HG03571 (cell line): ENCODE measurements at regions not wholly inside any gene's neighbourhood (a gene's known extent, or its start where the extent isn't known, plus 50 kb on each side); places are given as distances from the start of the nearest gene placed in this dataset.

Experiments
- ATAC-seq: cut with Tn5 transposase; IDR thresholded peaks from one replicate; pipeline ENCODE4 v1.9.1; 2021; ENCODE audit not compliant: unreplicated experiment

- ATAC-seq: no peak
Observed at GRCh38 chr18:8942909-8943545, 159.5 kb upstream of the NDUFV2 start.

DNA sequence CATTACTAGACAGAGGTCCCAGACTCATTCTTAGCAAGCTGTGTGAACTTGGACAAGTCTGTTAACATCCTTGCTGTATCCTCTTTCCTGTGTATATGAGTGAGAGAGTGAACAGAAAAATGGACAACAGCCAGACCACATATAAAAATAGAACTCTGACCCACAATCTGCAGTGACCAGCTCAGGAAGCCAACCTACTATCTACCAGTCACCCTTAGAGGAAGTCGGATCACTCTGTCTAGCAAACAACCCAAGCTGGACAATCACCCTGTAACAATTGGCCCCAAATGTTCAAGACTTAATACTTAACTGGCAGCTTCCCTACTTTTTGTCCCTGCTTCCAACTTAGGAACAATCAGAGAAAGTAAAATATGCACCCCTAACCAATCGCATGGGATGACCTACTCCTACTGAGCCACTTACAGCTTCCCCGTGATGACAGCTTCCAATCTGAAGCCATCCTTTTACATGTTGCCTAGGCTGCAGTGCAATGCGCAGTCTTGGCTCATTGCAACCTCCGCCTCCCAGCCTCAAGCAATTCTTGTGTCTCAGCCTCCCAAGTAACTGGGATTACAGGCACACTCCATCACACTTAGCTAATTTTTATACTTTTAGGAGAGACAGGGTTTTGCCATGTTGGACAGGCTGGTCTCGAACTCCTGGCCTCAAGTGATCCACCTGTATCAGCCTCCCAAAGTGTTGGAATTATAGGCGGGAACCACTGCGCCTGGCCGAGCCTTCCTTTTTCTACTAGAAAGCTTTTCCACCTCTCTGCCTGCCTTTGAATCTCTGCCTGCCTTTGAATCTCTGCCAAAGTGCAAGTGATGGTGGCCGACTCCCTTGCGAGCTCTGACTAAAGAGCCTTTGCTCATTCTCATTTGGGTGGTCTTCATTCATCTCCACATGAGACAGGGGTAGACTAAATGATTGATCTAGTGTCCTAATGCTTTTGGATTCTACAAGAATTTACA lies 158.3 kb upstream of the NDUFV2 start:
- ATAC-seq: no peak

- ATAC-seq: no peak
Observed at GRCh38 chr18:8944871-8945245, 157.6 kb upstream of the NDUFV2 start.

DNA sequence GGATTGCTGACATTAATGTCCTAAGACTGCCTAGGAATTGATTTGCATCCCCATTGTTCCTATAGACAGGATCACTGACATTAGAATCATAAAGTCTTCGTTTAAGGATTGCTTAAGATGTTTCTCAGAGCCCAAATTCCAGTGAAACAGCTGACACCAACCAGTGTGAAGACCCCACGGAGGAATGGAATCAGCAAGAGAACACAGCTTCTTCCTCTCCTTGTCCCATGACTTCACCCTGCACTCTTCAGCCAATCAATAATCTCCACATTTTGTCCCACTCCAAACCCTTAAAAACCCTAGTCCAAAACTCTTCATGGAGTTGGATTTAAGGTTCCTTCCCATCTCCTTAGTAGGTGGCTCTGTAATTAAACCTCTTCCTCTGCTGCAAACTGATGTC lies 157.0 kb upstream of the NDUFV2 start:
- ATAC-seq: no peak

GRCh38 chr18:8946066-8946838 lies 156.2 kb upstream of the NDUFV2 start:
- no peak for ATAC-seq

DNA sequence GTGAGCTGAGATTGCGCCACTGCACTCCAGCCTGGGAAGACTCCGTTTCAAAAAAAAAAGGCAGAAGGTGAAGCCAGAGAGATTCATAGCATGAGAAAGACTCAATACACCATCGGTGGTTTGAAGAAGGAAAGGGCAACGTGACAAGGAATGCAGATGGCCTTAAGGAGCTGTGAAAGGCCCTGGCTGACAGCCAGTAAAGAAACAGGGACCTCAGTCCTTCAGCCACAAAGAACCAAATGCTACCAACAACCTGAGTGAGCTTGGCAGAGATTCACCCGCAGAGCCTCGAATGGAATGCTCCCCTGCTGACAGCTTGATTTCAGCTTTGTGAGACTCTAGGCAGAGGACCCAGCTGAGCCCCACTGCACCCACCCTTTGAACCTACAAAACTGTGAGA lies 154.9 kb upstream of the NDUFV2 start:
- ATAC-seq: no peak

DNA sequence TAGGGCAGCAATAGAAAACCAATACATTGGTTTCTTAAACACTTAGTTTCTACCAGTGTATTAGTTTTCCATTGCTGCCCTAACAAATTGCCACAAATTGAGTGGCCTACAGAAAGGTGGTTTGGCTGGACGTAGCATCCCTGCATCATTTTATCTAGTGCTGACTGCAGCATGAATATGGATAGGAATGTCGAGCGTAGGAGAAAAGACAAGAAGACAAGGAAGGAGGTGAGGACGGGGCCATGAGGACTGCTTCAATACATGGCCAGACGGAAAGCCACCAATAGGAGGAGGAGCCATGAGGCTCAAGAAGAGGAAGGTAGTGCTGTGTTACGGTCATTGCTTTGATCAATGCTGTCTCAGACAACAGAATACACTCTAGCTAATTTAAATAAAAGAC lies 154.5 kb upstream of the NDUFV2 start:
- ATAC-seq: no peak

DNA sequence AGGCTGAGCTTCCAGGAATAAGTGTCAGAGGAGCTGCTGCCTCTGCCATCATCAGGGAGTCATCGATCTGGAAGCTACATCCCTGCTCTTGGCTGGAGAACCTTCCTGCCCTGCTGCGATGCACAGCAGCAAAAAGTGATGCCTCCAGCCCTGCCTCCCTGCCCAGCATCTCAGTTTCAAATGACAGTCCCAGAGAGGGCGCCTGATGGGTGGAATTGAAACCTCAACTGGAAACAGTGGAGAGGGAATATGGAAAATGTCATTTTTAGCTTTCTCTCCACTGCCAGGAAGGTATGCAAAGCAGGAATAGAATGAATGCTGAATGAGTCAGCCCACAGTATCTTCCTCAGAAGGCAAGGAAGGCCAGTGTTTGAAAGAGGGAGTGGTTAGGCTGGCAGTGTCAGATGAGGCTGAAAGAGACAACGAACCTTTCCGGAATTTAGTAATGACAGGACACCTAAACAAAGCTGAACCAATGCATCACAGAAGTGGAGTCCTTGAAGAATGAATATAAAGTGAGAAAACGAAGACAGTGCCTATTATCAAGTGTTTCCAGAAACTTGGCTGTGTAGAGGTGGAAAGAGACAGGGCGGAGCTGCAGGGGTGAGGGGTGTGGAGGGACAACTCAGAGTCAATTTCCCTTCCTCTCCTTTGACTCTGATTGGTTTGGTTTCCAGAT lies 153.9 kb upstream of the NDUFV2 start:
- no peak for ATAC-seq

- no peak for ATAC-seq
Observed at GRCh38 chr18:8949206-8949605, 153.3 kb upstream of the NDUFV2 start.

GRCh38 chr18:8951491-8951890 lies 151.0 kb upstream of the NDUFV2 start:
- no peak for ATAC-seq

DNA sequence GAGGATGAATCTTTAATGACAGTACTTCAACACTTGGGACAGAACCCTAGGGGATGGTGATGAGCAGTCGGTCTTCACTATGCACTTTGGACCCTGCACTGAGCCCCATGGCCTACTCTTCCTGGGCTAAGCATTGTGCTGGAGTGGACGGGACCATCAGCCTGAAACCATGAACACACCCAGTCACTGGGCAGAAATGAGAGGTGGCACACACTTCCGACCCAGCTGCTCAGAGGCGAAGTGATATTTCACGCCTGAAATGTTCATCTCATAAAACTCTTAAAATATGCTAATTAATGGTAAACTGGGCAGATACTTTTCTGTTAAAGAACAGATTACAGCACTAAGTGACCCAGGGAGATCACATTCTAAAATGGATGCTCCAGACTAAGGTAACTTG lies 150.3 kb upstream of the NDUFV2 start:
- no peak for ATAC-seq

GRCh38 chr18:8952769-8953760 lies 149.4 kb upstream of the NDUFV2 start:
- ATAC-seq: no peak

DNA sequence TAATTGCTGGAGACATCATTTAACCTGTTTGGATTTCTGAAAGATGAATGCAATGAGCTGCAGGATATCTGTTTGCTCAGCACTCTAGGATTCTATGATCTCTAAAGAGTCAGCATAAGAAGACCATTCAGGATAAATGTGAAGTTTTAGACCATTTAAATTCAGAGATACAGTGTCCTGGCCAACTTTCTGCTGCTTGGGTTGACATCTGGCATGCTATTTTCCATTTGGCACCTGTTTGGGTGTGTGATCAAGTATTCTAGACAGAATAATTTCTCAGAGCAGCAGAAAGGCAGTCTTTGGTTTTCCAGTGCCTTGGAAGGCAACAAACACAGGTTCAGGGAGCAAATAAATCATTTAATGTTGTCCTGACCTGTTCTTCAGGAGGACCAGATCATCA lies 144.8 kb upstream of the NDUFV2 start:
- ATAC-seq: no peak

- ATAC-seq: no peak
Observed at GRCh38 chr18:8958660-8959059, 143.8 kb upstream of the NDUFV2 start.

- ATAC-seq: no peak
Observed at GRCh38 chr18:8959551-8960135, 142.9 kb upstream of the NDUFV2 start.

DNA sequence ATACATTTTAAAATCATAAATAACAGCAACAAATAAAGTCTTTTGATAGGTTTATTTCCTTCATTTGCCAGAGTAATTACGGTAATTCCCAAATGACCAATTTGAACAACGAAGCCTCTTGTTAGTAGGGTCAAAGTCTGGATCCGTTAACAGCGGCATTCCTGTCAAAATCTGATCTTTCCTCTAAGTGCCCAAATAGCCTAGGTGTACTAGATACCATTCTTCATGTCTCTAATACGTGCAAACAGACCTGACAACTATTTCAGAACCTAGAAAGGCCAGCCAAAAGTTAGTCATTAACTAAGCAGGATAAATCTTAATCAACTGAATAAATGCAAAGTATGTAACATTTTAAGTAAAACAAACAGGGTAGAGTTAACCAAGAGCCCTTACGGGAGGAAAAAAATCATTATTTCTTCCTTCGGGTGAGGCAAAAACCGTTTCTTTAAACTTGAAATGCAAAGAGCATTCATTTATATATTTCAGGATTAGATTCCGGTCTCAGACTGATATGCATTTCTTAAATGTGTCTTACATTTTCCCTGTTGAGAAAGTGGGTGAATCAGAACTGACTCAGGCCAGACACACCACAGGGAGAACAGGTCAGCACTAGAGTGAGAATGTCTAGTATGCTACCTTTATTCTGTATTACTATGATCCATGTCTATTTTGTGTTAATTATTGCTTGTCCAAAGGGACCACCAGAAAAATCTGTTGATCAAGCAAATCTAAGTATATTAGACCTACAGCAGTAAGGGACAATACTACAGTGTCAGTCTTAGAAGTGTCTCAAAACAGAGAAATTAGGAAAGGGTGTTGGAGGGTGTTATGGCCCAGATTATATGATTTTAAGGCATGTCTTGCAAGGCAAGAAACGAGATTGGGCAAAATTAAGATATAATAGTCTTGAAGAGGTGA lies 141.5 kb upstream of the NDUFV2 start:
- no peak for ATAC-seq

- ATAC-seq: no peak
Observed at GRCh38 chr18:8962192-8962779, 140.2 kb upstream of the NDUFV2 start.
